ENCODE measurements at regions not wholly inside any gene's neighbourhood (a gene's known extent, or its start where the extent isn't known, plus 50 kb on each side); places are given as distances from the start of the nearest gene placed in this dataset.

GRCh38 chr9:108103046-108103693 lies 613.6 kb upstream of the KLF4 start:
- no peak for TF ChIP-seq CTCF (IDR thresholded peaks at IDR 0.05)
- TF ChIP-seq POLR2A (IDR thresholded peaks at IDR 0.05), result no peak
